HT-29 (cell line): ENCODE measurements at regions not wholly inside any gene's neighbourhood (a gene's known extent, or its start where the extent isn't known, plus 50 kb on each side); places are given as distances from the start of the nearest gene placed in this dataset.
A peak's percentile ranks its signal among the peaks of the same experiment; 100 is the strongest.
"Not testable (repeated sequence)": the region's sequence is repeated elsewhere in the genome, so short reads cannot be mapped to it uniquely, and the experiment has no call there.

Source experiments
- DNase-seq: peaks from one replicate; pipeline ENCODE4 v3.0.0-alpha.2; 2015; ENCODE audit warnings: low spot score

- DNase-seq: no peak
Measured at GRCh38 chr6:151671195-151671594, 136.3 kb upstream of the ESR1 start.

- no peak for DNase-seq
Measured at GRCh38 chr6:151674578-151674977, 132.9 kb upstream of the ESR1 start.

- DNase-seq: peak; percentile 78
Measured at GRCh38 chr6:151675746-151676459, 131.6 kb upstream of the ESR1 start.

GRCh38 chr6:151676460-151676945 lies 131.0 kb upstream of the ESR1 start:
- no peak for DNase-seq

GRCh38 chr6:151677404-151677803 lies 130.1 kb upstream of the ESR1 start:
- no peak for DNase-seq

GRCh38 chr6:151679081-151679480 lies 128.4 kb upstream of the ESR1 start:
- no peak for DNase-seq

GRCh38 chr6:151679941-151680340 lies 127.5 kb upstream of the ESR1 start:
- DNase-seq: no peak

GRCh38 chr6:151680846-151681432 lies 126.5 kb upstream of the ESR1 start:
- no peak for DNase-seq

- DNase-seq: no peak
Measured at GRCh38 chr6:151681433-151682059, 125.9 kb upstream of the ESR1 start.

GRCh38 chr6:151682251-151682650 lies 125.2 kb upstream of the ESR1 start:
- no peak for DNase-seq

GRCh38 chr6:151682922-151683321 lies 124.6 kb upstream of the ESR1 start:
- no peak for DNase-seq

GRCh38 chr6:151683381-151683780 lies 124.1 kb upstream of the ESR1 start:
- no peak for DNase-seq

GRCh38 chr6:151689499-151690201 lies 117.8 kb upstream of the ESR1 start:
- peak; percentile 30 for DNase-seq

- DNase-seq: no peak
Measured at GRCh38 chr6:151690303-151690702, 117.2 kb upstream of the ESR1 start.

GRCh38 chr6:151690768-151691562 lies 116.5 kb upstream of the ESR1 start:
- no peak for DNase-seq

GRCh38 chr6:151692216-151692615 lies 115.3 kb upstream of the ESR1 start:
- no peak for DNase-seq

GRCh38 chr6:151693366-151693765 lies 114.1 kb upstream of the ESR1 start:
- no peak for DNase-seq

GRCh38 chr6:151695156-151695555 lies 112.3 kb upstream of the ESR1 start:
- DNase-seq: no peak

- DNase-seq: not testable (repeated sequence)
Measured at GRCh38 chr6:151696302-151696701, 111.2 kb upstream of the ESR1 start.

GRCh38 chr6:151698931-151699700 lies 108.4 kb upstream of the ESR1 start:
- DNase-seq: no peak

GRCh38 chr6:151699719-151700118 lies 107.8 kb upstream of the ESR1 start:
- DNase-seq: no peak
